Endothelial cell of umbilical vein (primary cell): ENCODE measurements at regions not wholly inside any gene's neighbourhood (a gene's known extent, or its start where the extent isn't known, plus 50 kb on each side); places are given as distances from the start of the nearest gene placed in this dataset.

Experiments used
- BruUV-seq: library from RNA; stranded (reverse); fragments of 400-500 nt; replicated peaks from 2 replicates; lab custom pipeline; 2021; lab: Mats Ljungman, UMichigan
- CTCF ChIA-PET: fragments of 300-600, 350-600 bp; sonication (Branson Sonifier 250); formaldehyde crosslinking; loops from one replicate; lab custom pipeline; 2021; ENCODE audit warnings: antibody characterized with exemption, inconsistent platforms; lab: Charles Lee
- POLR2A ChIA-PET: fragments of 300-600, 350-600 bp; sonication (Branson Sonifier 250); formaldehyde crosslinking; loops from one replicate; lab custom pipeline; 2021; ENCODE audit warnings: antibody characterized with exemption, inconsistent platforms; lab: Charles Lee
- DNase-seq: peaks from one replicate; pipeline ENCODE4 v3.0.0-alpha.2; 2011; ENCODE audit warnings: low read depth, low spot score
- FAIRE-seq: peaks from 2 replicates; lab custom pipeline; 2011; peaks lifted over from hg19 to GRCh38; lab: Jason Lieb, UNC
- H2AFZ ChIP-seq: 2 replicates; pipeline ENCODE4 v1.6.0; 2012; ENCODE audit warnings: low read depth, low read length, control low read depth, inconsistent platforms
- H3K27ac ChIP-seq: 2 replicates; pipeline ENCODE4 v1.5.1; 2011; ENCODE audit warnings: low read depth, mild to moderate bottlenecking, control low read depth, low read length, moderate library complexity; ENCODE audit not compliant: insufficient read depth
- H3K27me3 ChIP-seq, 2 experiments: 2 replicates each; pipeline versions ENCODE4 v1.6.0 to v1.6.1; 2011; ENCODE audit warnings: low read length in 2 of 2, mixed read lengths in 1 of 2; ENCODE audit not compliant: control insufficient read depth in 2 of 2, insufficient read depth in 2 of 2
- H3K36me3 ChIP-seq, 2 experiments: 2 replicates in 1 of 2; 3 replicates in 1 of 2; pipeline ENCODE4 v1.5.1; 2011; ENCODE audit warnings: low read length in 2 of 2, mild to moderate bottlenecking in 1 of 2, moderate library complexity in 1 of 2; ENCODE audit not compliant: control insufficient read depth in 2 of 2, insufficient read depth in 2 of 2; ENCODE audit errors: extremely low read depth in 1 of 2
- H3K4me1 ChIP-seq: 3 replicates; pipeline ENCODE4 v1.5.1; 2011; ENCODE audit warnings: mild to moderate bottlenecking, low read length; ENCODE audit not compliant: control insufficient read depth, insufficient read depth; ENCODE audit errors: extremely low read depth
- H3K4me2 ChIP-seq: 2 replicates; pipeline ENCODE4 v1.6.1; 2011; ENCODE audit warnings: low read length, control low read depth, mixed read lengths; ENCODE audit not compliant: insufficient read depth
- H3K4me3 ChIP-seq, 3 experiments: fragments of 200-600 bp in 1 of 3; sonication (generic), shearing (Covaris generic) in 1 of 3; replicated peaks in 1 of 3; 2 replicates each; pipeline ENCODE4 v1.5.1; 2011 to 2016; ENCODE audit warnings: control low read depth in 3 of 3, low read length in 3 of 3, mild to moderate bottlenecking in 2 of 3, inconsistent platforms in 1 of 3, low read depth in 1 of 3, moderate library complexity in 1 of 3; ENCODE audit not compliant: insufficient read depth in 1 of 3
- H3K79me2 ChIP-seq: 2 replicates; pipeline ENCODE4 v1.6.0; 2012; ENCODE audit warnings: low read length, inconsistent platforms; ENCODE audit not compliant: control insufficient read depth, insufficient read depth
- H3K9ac ChIP-seq: replicated peaks from 2 replicates; pipeline ENCODE3; 2011; ENCODE audit warnings: low read length, control low read depth; ENCODE audit not compliant: insufficient read depth; ENCODE audit errors: extremely low read depth
- H3K9me1 ChIP-seq: replicated peaks from 3 replicates; pipeline ENCODE4 v1.6.0; 2011; ENCODE audit warnings: mild to moderate bottlenecking, low read length; ENCODE audit not compliant: control insufficient read depth, insufficient read depth; ENCODE audit errors: extremely low read depth
- H3K9me3 ChIP-seq: replicated peaks from 2 replicates; pipeline ENCODE4 v1.5.1; 2012; ENCODE audit warnings: low read length, inconsistent platforms; ENCODE audit not compliant: control insufficient read depth, insufficient read depth
- H4K20me1 ChIP-seq: replicated peaks from 2 replicates; pipeline ENCODE3; 2011; ENCODE audit warnings: mild to moderate bottlenecking, low read length; ENCODE audit not compliant: control insufficient read depth, insufficient read depth; ENCODE audit errors: extremely low read depth
- EZH2 ChIP-seq: IDR thresholded peaks from 2 replicates; pipeline ENCODE4 v1.6.1; 2012; ENCODE audit warnings: borderline replicate concordance, low read depth, mild to moderate bottlenecking, moderate library complexity, low read length, inconsistent platforms; ENCODE audit not compliant: severe bottlenecking
- FOS ChIP-seq: IDR thresholded peaks from 2 replicates; pipeline ENCODE4 v1.6.1; 2011; ENCODE audit warnings: mild to moderate bottlenecking, low read length, moderate library complexity, borderline replicate concordance; ENCODE audit not compliant: insufficient read depth
- GATA2 ChIP-seq: IDR thresholded peaks from 2 replicates; pipeline ENCODE4 v1.7.0; 2011; ENCODE audit warnings: low read depth, mild to moderate bottlenecking, moderate library complexity, mixed read lengths, low read length; ENCODE audit not compliant: insufficient read length, insufficient read depth
- JUN ChIP-seq: IDR thresholded peaks from 2 replicates; pipeline ENCODE4 v1.6.1; 2011; ENCODE audit warnings: borderline replicate concordance, low read depth; ENCODE audit not compliant: insufficient read length, insufficient read depth
- MYC ChIP-seq: IDR thresholded peaks from one replicate; pipeline ENCODE4 v1.6.1; 2011; ENCODE audit warnings: mild to moderate bottlenecking, low read depth, low read length
- POLR2A ChIP-seq: IDR thresholded peaks from 2 replicates; pipeline ENCODE4 v1.6.1; 2012; ENCODE audit warnings: low read depth, mild to moderate bottlenecking, control low read depth, low read length
- POLR2AphosphoS5 ChIP-seq: IDR thresholded peaks from 2 replicates; pipeline ENCODE4 v1.6.1; 2012; ENCODE audit warnings: low read depth, mild to moderate bottlenecking, control low read depth, low read length, moderate library complexity; ENCODE audit not compliant: insufficient read depth
- dilution Hi-C: fragments of 300-500 bp; cut with MboI; formaldehyde crosslinking; loops from one replicate; pipeline ENCODE4 v1.15.0; 2019; ENCODE audit warnings: low sequenced_read_pairs; ENCODE audit not compliant: extremely low pct_ligation_motif_present
- intact Hi-C: fragments of 100-400 bp; cut with micrococcal nuclease; formaldehyde crosslinking; loops from one replicate; pipeline ENCODE4 v1.10.0; 2022
- TF ChIP-seq, protein P1 (sequence below), 2 donors: IDR thresholded peaks; 1 replicate in 1 of 2; 2 replicates in 1 of 2; pipeline ENCODE4 v1.5.1; 2011; ENCODE audit warnings: low read length in 2 of 2, mild to moderate bottlenecking in 2 of 2, moderate library complexity in 2 of 2, control low read depth in 1 of 2, inconsistent platforms in 1 of 2, low read depth in 1 of 2; ENCODE audit not compliant: insufficient read depth in 1 of 2; ENCODE audit errors: extremely low read depth in 1 of 2
- TF ChIP-seq, protein P2 (sequence below): IDR thresholded peaks from 2 replicates; pipeline ENCODE4 v1.6.1; 2011; ENCODE audit not compliant: insufficient read depth, insufficient read length

DNA sequence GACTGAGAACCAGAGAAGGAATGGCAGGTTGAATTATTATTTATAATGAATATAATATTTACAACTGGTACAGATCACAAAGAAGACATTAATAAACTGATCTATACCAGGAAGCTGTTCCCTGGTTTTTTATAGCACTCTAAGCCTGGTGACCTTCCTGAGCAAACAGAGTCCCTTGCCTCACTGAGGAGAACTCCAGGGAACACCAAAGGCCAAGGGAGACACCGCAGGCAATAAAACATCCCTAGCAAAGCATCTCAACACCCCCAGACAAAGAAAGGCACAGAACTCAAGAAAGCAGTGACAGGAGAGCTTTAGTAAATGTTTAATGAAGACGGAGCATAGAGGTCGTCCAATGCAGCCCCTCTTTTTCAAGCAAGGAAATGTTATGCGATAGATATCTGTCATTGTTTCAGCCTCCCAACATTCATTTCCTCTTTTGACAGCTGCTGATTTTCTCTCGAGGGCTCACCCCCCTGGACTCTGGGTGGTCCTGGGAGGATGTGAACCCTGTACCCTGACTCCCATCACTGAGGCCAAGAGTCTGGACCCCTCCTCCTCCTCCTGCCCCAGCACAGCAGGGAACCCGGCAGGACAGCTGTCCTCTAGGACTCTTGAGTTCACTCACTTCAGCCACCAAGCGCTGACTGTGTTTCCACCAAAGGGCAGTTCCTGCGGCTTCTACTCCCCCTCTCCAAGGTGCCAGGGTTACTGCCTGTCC is 342.5 kb upstream of the GATB start:
- Histone ChIP-seq H2AFZ (no peak overlapping the region), H3K4me3 (no peak overlapping the region), H3K9ac (no peak overlapping the region), H3K27me3 (no peaks in the 10 kb centered on the region), H4K20me1 (no peaks in the 10 kb centered on the region), H3K9me1 (no peaks in the 10 kb centered on the region), H3K36me3 (no peaks in the 10 kb centered on the region), H3K27ac (no peak overlapping the region), H3K79me2 (no peaks in the 10 kb centered on the region), H3K4me2 (no peak overlapping the region), H3K9me3 (no peaks in the 10 kb centered on the region), H3K4me1 (peaks cover 24% of the 10 kb centered on the region)
- FAIRE-seq: no peak
- ChIA-PET CTCF (no interaction called here), POLR2A (no interaction called here)
- BruUV-seq: no TSS peak
- intact Hi-C loops (no loop called here), dilution Hi-C loops (no loop called here)
- TF ChIP-seq, protein P1, sequence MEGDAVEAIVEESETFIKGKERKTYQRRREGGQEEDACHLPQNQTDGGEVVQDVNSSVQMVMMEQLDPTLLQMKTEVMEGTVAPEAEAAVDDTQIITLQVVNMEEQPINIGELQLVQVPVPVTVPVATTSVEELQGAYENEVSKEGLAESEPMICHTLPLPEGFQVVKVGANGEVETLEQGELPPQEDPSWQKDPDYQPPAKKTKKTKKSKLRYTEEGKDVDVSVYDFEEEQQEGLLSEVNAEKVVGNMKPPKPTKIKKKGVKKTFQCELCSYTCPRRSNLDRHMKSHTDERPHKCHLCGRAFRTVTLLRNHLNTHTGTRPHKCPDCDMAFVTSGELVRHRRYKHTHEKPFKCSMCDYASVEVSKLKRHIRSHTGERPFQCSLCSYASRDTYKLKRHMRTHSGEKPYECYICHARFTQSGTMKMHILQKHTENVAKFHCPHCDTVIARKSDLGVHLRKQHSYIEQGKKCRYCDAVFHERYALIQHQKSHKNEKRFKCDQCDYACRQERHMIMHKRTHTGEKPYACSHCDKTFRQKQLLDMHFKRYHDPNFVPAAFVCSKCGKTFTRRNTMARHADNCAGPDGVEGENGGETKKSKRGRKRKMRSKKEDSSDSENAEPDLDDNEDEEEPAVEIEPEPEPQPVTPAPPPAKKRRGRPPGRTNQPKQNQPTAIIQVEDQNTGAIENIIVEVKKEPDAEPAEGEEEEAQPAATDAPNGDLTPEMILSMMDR (IDR thresholded peaks at IDR 0.05; ENCODE audit: extremely low read depth in 1 of 2, insufficient read depth in 1 of 2, low read depth in 1 of 2, low read length in 2 of 2): no peak
- TF ChIP-seq, protein P2, sequence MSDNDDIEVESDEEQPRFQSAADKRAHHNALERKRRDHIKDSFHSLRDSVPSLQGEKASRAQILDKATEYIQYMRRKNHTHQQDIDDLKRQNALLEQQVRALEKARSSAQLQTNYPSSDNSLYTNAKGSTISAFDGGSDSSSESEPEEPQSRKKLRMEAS: no peak
- TF ChIP-seq MYC (no peak), POLR2A (no peak), JUN (no peak), EZH2 (no peak), GATA2 (no peak), POLR2AphosphoS5 (no peak), FOS (no peak)
- no peak for DNase-seq
